ENCODE measurements at regions not wholly inside any gene's neighbourhood (a gene's known extent, or its start where the extent isn't known, plus 50 kb on each side); places are given as distances from the start of the nearest gene placed in this dataset.
"Not testable (repeated sequence)": the region's sequence is repeated elsewhere in the genome, so short reads cannot be mapped to it uniquely, and the experiment has no call there.

- no peak for DNase-seq (ENCODE audit: low read depth in 2 of 2)
Measured at GRCh38 chrX:121642415-121642814, 595.0 kb downstream of the GLUD2 start.

GRCh38 chrX:121649417-121649816, 602.0 kb downstream of the GLUD2 start:
- DNase-seq (ENCODE audit: low read depth in 2 of 2): no peak

GRCh38 chrX:121655276-121655675, 607.9 kb downstream of the GLUD2 start:
- no peak for DNase-seq (ENCODE audit: low read depth in 2 of 2)

GRCh38 chrX:121666171-121666570, 618.8 kb downstream of the GLUD2 start:
- DNase-seq (ENCODE audit: low read depth in 2 of 2): no peak

GRCh38 chrX:121671649-121672048, 624.2 kb downstream of the GLUD2 start:
- DNase-seq (ENCODE audit: low read depth in 2 of 2): no peak

- DNase-seq (ENCODE audit: low read depth in 2 of 2): not testable (repeated sequence)
Measured at GRCh38 chrX:121709236-121709635, 661.8 kb downstream of the GLUD2 start.

GRCh38 chrX:121733514-121733913, 686.1 kb downstream of the GLUD2 start:
- no peak for DNase-seq (ENCODE audit: low read depth in 2 of 2)

- DNase-seq (ENCODE audit: low read depth in 2 of 2): no peak
Measured at GRCh38 chrX:121746105-121746504, 698.7 kb downstream of the GLUD2 start.

GRCh38 chrX:121753602-121754001, 706.2 kb downstream of the GLUD2 start:
- DNase-seq (ENCODE audit: low read depth in 2 of 2): not testable (repeated sequence)

- DNase-seq (ENCODE audit: low read depth in 2 of 2): no peak
Measured at GRCh38 chrX:121754301-121754700, 706.9 kb downstream of the GLUD2 start.

GRCh38 chrX:121755541-121755940, 708.1 kb downstream of the GLUD2 start:
- DNase-seq (ENCODE audit: low read depth in 2 of 2): no peak

- no peak for DNase-seq (ENCODE audit: low read depth in 2 of 2)
Measured at GRCh38 chrX:121761845-121762244, 714.4 kb downstream of the GLUD2 start.

GRCh38 chrX:121763671-121764070, 716.3 kb downstream of the GLUD2 start:
- DNase-seq (ENCODE audit: low read depth in 2 of 2): no peak

GRCh38 chrX:121768210-121768609, 720.8 kb downstream of the GLUD2 start:
- DNase-seq (ENCODE audit: low read depth in 2 of 2): not testable (repeated sequence)

GRCh38 chrX:121781991-121782390, 734.6 kb downstream of the GLUD2 start:
- DNase-seq (ENCODE audit: low read depth in 2 of 2): no peak

- DNase-seq (ENCODE audit: low read depth in 2 of 2): no peak
Measured at GRCh38 chrX:121782544-121782943, 735.1 kb downstream of the GLUD2 start.

GRCh38 chrX:121782976-121783375, 735.6 kb downstream of the GLUD2 start:
- no peak for DNase-seq (ENCODE audit: low read depth in 2 of 2)

- DNase-seq (ENCODE audit: low read depth in 2 of 2): no peak
Measured at GRCh38 chrX:121802881-121803412, 755.5 kb downstream of the GLUD2 start.

- DNase-seq (ENCODE audit: low read depth in 2 of 2): no peak
Measured at GRCh38 chrX:121823406-121823805, 776.0 kb downstream of the GLUD2 start.

GRCh38 chrX:121831601-121832000, 784.2 kb downstream of the GLUD2 start:
- no peak for DNase-seq (ENCODE audit: low read depth in 2 of 2)

- no peak for DNase-seq (ENCODE audit: low read depth in 2 of 2)
Measured at GRCh38 chrX:121832446-121832845, 785.0 kb downstream of the GLUD2 start.

- no peak for DNase-seq (ENCODE audit: low read depth in 2 of 2)
Measured at GRCh38 chrX:121836000-121836399, 788.6 kb downstream of the GLUD2 start.

GRCh38 chrX:121851033-121851432, 803.6 kb downstream of the GLUD2 start:
- no peak for DNase-seq (ENCODE audit: low read depth in 2 of 2)
